GM19328 (cell line): ENCODE measurements at regions not wholly inside any gene's neighbourhood (a gene's known extent, or its start where the extent isn't known, plus 50 kb on each side); places are given as distances from the start of the nearest gene placed in this dataset.

ENCODE experiments used
- ATAC-seq: cut with Tn5 transposase; IDR thresholded peaks from one replicate; pipeline ENCODE4 v1.9.1; 2021; ENCODE audit warnings: mild to moderate bottlenecking, moderate library complexity; ENCODE audit not compliant: unreplicated experiment

DNA sequence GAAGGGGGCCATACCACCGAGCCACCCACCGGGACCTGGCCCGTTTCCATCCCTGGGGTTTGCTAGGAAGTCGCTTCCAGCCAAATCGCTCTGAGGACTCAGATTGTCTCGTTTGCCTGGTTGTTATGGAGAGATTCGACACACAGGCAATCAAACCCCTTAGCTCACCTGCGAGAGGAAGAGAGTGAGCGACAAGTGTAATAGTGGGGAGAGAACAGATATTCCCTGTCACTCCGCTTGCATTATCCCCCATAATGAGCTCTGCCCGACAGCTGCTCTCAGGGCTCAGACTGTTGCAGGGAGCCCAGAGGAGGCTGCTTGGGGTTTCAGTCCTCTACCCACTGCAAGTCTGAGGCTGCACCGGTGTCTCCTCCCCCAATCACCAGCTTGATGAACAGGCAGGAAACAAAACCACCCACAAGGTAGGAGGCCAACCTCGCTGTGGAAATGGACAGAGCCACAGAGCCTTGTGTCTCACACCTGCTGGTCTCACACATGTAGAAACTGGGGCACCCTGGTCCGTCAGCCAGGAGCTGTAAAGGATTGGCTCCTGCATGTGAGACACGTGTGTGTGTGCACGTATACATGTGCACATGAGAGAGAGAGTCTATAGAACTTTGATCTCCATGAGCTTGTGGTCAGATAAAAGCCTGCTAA, 351.1 kb downstream of the BUD13 start:
- ATAC-seq, result no peak

DNA sequence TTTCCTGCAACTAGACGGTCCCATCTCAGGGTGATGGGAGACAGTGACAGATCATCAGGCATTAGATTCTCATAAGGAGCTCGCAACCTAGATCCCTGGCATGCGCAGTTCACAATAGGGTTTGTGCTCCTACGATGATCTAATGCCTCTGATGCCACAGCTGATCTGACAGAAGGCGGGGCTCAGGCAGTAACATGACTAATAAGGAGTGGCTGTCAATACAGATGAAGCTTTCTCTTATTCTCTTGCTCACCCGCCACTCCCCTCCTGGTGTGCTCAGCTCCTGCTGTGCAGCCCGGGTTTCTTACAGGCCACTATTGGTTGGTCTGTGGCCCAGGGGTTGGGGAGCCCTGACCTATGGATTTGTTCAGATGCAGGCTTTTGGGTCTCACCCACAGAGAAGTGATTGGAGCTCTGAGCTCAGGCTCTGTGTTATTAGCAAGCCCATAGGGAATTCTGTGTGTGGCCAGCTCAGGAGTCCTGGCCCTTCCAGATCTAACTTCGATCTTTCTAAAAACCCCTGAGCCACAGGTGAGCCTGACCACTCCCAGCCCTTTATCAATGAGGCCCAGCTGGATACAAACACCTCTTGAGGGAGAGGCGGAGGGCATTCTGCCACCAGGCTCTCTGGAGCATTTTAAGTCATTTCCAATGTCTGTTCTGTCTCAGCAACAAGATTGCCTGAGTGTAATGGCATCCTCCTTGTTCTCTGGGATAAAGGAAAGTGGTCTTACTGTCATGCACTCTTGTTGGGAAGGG, 351.8 kb downstream of the BUD13 start:
- no peak for ATAC-seq

DNA sequence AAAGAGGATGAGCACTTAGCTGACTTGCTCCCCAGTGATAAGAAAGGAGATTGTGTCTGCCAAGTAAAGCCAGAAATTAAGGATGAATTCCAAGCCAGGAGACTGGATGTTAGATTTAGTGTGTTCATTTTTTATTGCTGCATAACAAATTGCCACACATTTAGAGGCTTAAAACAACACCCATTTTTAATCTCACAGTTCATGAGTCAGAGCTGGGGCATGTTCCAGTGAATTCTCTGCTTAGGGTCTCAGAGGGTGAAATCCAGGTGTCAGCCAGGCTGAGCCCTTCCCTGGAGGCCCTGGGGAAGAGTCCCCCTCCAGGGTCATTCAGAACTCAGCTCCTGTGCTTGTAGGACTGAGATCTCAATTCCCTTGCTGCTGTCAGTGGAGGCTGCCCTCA, 352.8 kb downstream of the BUD13 start:
- ATAC-seq, result no peak

GRCh38 chr11:116418388-116419041, 354.3 kb downstream of the BUD13 start:
- ATAC-seq, result no peak

- ATAC-seq, result no peak
These were observed 355.9 kb downstream of the BUD13 start for GRCh38 chr11:116416852-116417251.

GRCh38 chr11:116415095-116415494, 357.7 kb downstream of the BUD13 start:
- ATAC-seq, result no peak

- ATAC-seq, result no peak
These were observed 358.4 kb downstream of the BUD13 start for GRCh38 chr11:116414357-116414880.

GRCh38 chr11:116413301-116414242, 359.2 kb downstream of the BUD13 start:
- no peak for ATAC-seq

- no peak for ATAC-seq
These were observed 360.5 kb downstream of the BUD13 start for GRCh38 chr11:116412118-116412889.

GRCh38 chr11:116409238-116409637, 363.5 kb downstream of the BUD13 start:
- ATAC-seq, result no peak

GRCh38 chr11:116406042-116406441, 366.7 kb downstream of the BUD13 start:
- no peak for ATAC-seq

- ATAC-seq, result no peak
These were observed 368.4 kb downstream of the BUD13 start for GRCh38 chr11:116404462-116404798.

- ATAC-seq, result no peak
These were observed 368.9 kb downstream of the BUD13 start for GRCh38 chr11:116403794-116404461.

DNA sequence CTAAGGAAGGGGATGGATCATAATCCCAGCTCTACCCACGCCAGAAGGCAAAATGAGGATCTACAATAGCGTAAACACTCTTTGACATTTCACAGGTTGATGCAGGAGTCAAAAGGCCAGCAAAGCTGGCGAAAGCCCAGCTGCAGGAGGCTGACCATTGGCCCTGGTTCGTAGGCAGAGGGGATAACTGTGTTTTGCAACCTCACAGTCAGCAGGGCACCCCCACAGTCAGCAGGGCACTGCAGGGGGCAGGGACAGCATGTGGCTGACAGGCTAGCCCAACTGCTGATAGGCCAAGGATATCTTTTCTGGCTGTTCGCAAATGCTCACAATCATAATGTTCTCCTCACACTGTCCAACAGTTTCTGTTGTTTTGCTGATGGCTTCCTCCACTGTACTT, 372.7 kb downstream of the BUD13 start:
- no peak for ATAC-seq

DNA sequence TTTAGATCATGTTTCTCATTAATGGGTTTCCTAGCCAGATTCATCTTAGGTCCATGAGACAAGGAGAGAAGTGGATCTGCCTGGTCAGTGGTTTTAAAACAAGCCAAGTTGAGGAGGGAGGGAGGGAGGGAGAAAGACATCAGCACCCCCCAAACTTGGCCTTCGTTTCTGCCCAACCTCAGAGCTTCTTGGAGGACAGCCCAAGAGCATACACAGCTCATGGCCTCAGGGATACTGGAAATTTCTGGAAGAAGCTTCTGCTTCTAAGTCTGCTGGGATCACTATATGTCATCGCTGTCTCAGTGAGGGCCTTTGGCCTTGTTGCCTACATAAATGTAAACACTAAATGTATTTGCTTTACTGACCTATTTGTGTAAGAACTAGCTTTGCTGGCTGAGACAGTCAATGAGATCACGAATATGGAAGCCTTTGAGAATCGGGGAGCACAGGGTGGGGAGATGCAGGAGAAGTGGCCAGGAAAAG, 375.1 kb downstream of the BUD13 start:
- ATAC-seq, result no peak

- no peak for ATAC-seq
These were observed 376.5 kb downstream of the BUD13 start for GRCh38 chr11:116396331-116396730.

- no peak for ATAC-seq
These were observed 378.8 kb downstream of the BUD13 start for GRCh38 chr11:116394022-116394421.

- no peak for ATAC-seq
These were observed 381.8 kb downstream of the BUD13 start for GRCh38 chr11:116390963-116391362.

GRCh38 chr11:116388146-116388545, 384.6 kb downstream of the BUD13 start:
- no peak for ATAC-seq
